HG03103 (cell line): ENCODE measurements at regions not wholly inside any gene's neighbourhood (a gene's known extent, or its start where the extent isn't known, plus 50 kb on each side); places are given as distances from the start of the nearest gene placed in this dataset.

ENCODE experiments used
- ATAC-seq: cut with Tn5 transposase; IDR thresholded peaks from one replicate; pipeline ENCODE4 v1.9.1; 2021; ENCODE audit warnings: low read depth; ENCODE audit not compliant: unreplicated experiment

GRCh38 chr9:118360036-118360435 is 655.8 kb downstream of the TLR4 start:
- no peak for ATAC-seq

DNA sequence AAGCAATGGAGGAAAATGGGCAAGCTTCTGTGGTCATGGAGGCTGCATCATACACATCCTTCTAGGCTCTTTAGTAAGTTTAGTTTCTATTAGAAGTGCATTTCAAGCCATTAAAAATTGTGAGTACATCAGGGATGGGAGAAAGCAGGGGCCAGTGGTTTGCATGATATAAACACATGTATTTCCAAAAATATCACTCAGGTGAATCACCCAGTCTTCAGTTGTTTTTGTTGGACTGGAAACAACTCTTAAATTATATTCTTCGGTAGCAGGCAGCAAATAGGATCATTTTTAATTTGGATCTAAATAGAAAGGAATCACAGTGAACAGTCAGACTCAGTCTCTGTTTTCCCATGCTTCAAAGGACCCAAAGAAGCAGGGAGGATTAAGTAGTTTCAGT is 657.9 kb downstream of the TLR4 start:
- no peak for ATAC-seq

GRCh38 chr9:118362596-118362995 is 658.4 kb downstream of the TLR4 start:
- no peak for ATAC-seq

- no peak for ATAC-seq
These were observed 660.3 kb downstream of the TLR4 start for GRCh38 chr9:118364266-118365106.

DNA sequence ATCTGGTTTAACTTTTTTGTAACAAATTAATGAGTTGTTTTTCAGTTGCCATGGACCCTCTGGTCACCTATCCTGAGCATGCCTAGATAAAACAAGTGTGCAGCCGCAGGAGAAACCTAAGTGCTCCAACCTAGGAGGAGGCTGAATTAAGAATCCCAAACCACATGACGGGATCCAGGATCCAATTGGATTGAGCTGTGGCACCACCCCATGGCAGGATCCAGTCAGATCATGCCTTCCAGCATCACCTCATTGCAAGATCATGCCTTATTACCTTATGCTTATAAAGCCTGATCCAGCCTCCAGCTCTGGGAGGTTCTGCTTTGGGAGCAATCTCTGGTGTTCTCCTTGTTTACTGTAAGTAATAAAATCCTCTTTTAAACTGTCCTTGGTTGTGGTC is 662.0 kb downstream of the TLR4 start:
- no peak for ATAC-seq

- ATAC-seq = no peak
These were observed 663.2 kb downstream of the TLR4 start for GRCh38 chr9:118367383-118367782.

GRCh38 chr9:118384531-118385100 is 680.4 kb downstream of the TLR4 start:
- ATAC-seq = no peak

DNA sequence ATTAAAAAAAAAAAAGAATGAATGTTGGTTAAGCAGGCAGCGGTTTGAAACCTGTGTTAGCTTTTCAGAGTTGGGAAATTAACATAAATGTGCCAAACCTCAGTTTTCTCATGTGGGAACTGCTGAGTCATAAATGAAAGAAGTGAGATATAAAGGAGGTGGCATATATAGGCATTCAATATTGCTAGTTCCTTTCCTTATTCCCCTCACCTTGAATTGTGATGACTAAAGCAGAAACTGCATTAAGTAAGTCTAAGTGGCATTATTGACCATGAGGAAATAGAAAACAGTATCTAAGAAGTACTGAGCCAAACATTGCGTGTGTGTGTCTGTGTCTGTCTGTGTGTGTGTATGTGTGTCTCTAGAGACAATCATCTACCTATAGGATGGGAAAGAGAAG is 691.2 kb downstream of the TLR4 start:
- peak; percentile 77 for ATAC-seq

GRCh38 chr9:118401546-118401945 is 697.3 kb downstream of the TLR4 start:
- ATAC-seq = no peak

DNA sequence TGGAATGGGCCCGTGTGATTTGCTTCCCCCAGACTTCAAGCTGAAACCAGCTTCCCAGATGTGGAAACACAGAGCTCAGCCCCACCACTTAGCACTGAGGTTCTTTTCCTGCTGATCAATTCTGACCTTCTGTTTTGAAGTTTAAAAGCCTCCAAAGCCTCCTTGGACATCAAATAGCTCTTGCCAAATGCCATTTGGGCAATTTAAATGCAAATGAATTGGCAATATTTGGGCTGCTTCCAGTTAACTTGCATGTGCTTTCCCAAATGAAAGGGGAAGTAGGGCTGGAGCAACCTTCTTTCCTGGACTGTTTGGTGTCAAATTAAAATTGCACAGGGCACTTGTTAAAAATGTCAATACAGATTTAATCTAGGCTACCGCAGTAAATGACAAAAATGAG is 710.5 kb downstream of the TLR4 start:
- ATAC-seq = no peak

- no peak for ATAC-seq
These were observed 714.8 kb downstream of the TLR4 start for GRCh38 chr9:118418887-118419565.

DNA sequence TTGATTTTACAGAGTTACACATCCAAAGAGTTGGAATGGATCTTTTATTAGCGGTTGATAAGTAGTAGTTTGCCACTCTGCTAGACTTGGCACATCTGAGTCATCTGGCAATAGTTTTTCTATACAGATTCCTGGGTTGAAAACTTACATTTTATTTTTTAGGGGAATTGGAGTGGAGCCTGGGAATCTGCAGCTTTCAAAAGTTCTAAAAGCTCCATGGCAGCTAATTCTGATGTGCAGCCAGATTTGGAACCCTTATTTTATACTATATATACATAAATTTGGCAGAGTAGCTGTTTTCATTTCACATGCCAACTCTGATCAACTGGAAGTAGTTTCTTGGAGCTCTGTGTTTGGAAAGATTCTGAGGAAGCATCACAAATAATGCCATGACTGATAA is 715.5 kb downstream of the TLR4 start:
- no peak for ATAC-seq

DNA sequence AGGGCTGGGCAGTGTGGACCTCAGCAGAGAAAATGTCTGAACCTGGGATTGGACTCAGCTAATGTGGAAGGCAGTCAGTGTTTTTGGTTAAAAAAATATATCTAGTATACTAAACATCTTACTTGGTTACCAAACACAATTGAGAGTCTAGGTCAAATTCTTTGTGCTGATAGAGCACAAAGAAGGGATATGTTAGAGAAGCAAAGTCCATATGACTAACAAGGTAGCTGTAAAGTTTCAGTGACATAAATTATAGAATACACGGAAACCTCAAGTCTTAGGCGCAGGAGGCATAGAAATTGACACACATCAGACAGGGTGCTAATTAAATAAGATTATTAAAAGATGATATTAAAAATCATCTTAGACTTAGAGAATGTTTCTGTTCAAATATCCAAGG is 718.3 kb downstream of the TLR4 start:
- ATAC-seq = no peak

GRCh38 chr9:118423021-118423420 is 718.8 kb downstream of the TLR4 start:
- no peak for ATAC-seq

GRCh38 chr9:118423721-118424120 is 719.5 kb downstream of the TLR4 start:
- ATAC-seq = no peak

DNA sequence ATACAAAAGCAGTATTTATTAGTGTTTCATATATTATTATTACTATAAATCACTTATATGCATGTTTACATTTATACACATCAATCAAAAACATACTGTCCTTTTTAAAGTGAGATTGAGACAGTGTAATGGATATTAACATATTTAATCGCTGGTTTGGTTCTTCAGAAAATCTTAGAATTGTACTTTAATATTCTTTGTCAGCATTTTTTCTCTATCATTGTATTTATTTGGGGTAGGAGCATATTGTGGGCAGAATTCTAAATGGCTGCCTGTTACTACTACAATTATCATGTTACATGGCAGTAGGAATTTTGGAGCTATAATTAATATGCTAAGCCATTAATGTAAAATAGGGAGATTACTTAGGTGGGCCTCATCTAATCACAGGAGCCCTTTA is 722.6 kb downstream of the TLR4 start:
- no peak for ATAC-seq

- no peak for ATAC-seq
These were observed 734.6 kb downstream of the TLR4 start for GRCh38 chr9:118438810-118439209.

DNA sequence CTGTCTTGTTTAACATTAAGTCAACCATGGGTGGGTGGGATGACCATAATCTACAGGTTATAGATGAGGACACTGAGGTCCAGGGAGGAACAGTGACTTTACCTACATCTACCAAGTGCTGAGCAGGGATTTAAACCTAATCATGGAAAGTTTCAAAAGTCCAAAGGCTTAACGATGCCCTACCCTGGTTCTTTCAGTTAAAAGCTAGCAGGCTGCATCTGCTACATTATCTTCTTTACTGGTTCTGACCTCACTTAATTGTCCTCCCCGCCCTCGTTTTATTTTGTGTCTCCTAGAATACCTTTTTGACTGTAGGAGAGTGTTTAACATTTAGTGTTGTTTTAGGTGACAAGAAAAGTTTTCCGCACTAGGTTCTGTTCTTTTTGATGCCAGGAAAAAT is 735.2 kb downstream of the TLR4 start:
- ATAC-seq = no peak

- ATAC-seq = no peak
These were observed 740.2 kb downstream of the TLR4 start for GRCh38 chr9:118444403-118444802.

- ATAC-seq = no peak
These were observed 742.9 kb downstream of the TLR4 start for GRCh38 chr9:118446943-118447639.

DNA sequence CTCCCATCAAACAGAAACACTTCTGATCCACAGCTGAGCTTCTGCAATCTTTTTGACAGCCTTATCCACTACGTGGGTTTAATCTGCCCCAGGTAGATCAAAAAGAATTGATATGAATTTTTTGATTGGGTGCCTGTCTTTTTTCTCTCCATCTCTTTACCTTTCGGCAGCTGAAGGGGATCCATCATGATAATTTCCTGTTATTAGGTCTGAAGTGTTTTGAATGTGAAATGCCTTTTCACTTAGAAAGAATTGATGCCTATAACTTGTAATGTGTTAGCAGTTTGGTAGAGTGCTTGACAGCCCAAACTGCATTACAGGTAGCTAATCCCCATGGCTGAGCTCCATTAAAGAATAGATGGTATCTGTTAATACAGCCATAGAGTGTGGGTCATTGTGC is 745.4 kb downstream of the TLR4 start:
- no peak for ATAC-seq
